HCT116 (cell line): ENCODE measurements at regions not wholly inside any gene's neighbourhood (a gene's known extent, or its start where the extent isn't known, plus 50 kb on each side); places are given as distances from the start of the nearest gene placed in this dataset.

Experiments
- ATAC-seq: fragments of 200-7000 bp; cut with Tn5 transposase; 2 replicates; pipeline ENCODE4 v1.9.1; 2020; ENCODE audit warnings: mild to moderate bottlenecking, moderate library complexity
- BruUV-seq: library from RNA; stranded (reverse); fragments of 400-500 nt; replicated peaks from 2 replicates; lab custom pipeline; 2021; lab: Mats Ljungman, UMichigan
- CTCF ChIA-PET: fragments of 300-600 bp; sonication (Branson Sonifier 250); formaldehyde crosslinking; loops from one replicate; lab custom pipeline; 2021; ENCODE audit warnings: antibody characterized with exemption; lab: Charles Lee
- POLR2A ChIA-PET: fragments of 300-600, 350-600 bp; sonication (Branson Sonifier 250); formaldehyde crosslinking; loops from one replicate; lab custom pipeline; 2021; ENCODE audit warnings: antibody characterized with exemption; lab: Charles Lee
- RAD21 ChIA-PET, 2 experiments: fragments of 300-600 bp; sonication (Branson Sonifier 250); formaldehyde crosslinking; loops; one replicate each; lab custom pipeline; 2023; ENCODE audit warnings: low total read pairs in 2 of 2; ENCODE audit not compliant: uncharacterized antibody in 2 of 2, unreplicated experiment in 2 of 2, low non-redundant PET in 1 of 2; lab: Charles Lee
- DNase-seq: peaks from one replicate; pipeline ENCODE4 v3.0.0-alpha.2; 2010; ENCODE audit warnings: low read depth, low spot score
- H2AFZ ChIP-seq: fragments of 200-600 bp; shearing (Covaris generic), sonication (generic); 2 replicates; pipeline ENCODE4 v1.6.1; 2017; ENCODE audit warnings: low read depth, mixed run types, mixed read lengths, antibody characterized with exemption, low read length; ENCODE audit not compliant: poor library complexity, severe bottlenecking
- H3K27ac ChIP-seq: 2 replicates; pipeline ENCODE4 v1.5.1; 2012; ENCODE audit warnings: low read depth, low read length
- H3K27me3 ChIP-seq: fragments of 200-600 bp; sonication (generic); 2 replicates; pipeline ENCODE4 v1.6.1; 2016; ENCODE audit warnings: mixed run types, low read length, mixed read lengths; ENCODE audit not compliant: insufficient read depth
- H3K36me3 ChIP-seq, 2 experiments: fragments of 200-500 bp in 1 of 2; fragments of 200-600 bp in 1 of 2; sonication (Bioruptor generic) in 1 of 2; sonication (generic) in 1 of 2; 2 replicates each; pipeline versions ENCODE4 v1.5.1 to v1.6.1; 2014 to 2016; ENCODE audit warnings: low read length in 2 of 2, inconsistent platforms in 1 of 2, mixed read lengths in 1 of 2, mixed run types in 1 of 2; ENCODE audit not compliant: insufficient read depth in 2 of 2, control insufficient read depth in 1 of 2
- H3K4me1 ChIP-seq, 2 experiments: fragments of 200-600 bp in 1 of 2; sonication (generic) in 1 of 2; 2 replicates each; pipeline versions ENCODE4 v1.5.1 to v1.6.1; 2012 to 2017; ENCODE audit warnings: low read length in 2 of 2, inconsistent platforms in 1 of 2, mild to moderate bottlenecking in 1 of 2, mixed read lengths in 1 of 2, mixed run types in 1 of 2, moderate library complexity in 1 of 2; ENCODE audit not compliant: insufficient read depth in 2 of 2, control insufficient read depth in 1 of 2
- H3K4me2 ChIP-seq: fragments of 200-600 bp; sonication (generic); 2 replicates; pipeline ENCODE4 v1.6.1; 2017; ENCODE audit warnings: mixed run types, low read length, mixed read lengths
- H3K4me3 ChIP-seq, 2 experiments: fragments of 200-600 bp in 1 of 2; sonication (generic) in 1 of 2; replicated peaks in 1 of 2; 2 replicates each; pipeline ENCODE4 v1.5.1; 2011 to 2016; ENCODE audit warnings: low read length in 2 of 2, control low read depth in 1 of 2, low read depth in 1 of 2, mild to moderate bottlenecking in 1 of 2, mixed read lengths in 1 of 2, mixed run types in 1 of 2
- H3K79me2 ChIP-seq: fragments of 200-600 bp; sonication (generic); 2 replicates; pipeline ENCODE4 v1.6.1; 2017; ENCODE audit warnings: mild to moderate bottlenecking, mixed run types, low read length, moderate library complexity, mixed read lengths; ENCODE audit not compliant: insufficient read depth
- H3K9ac ChIP-seq: fragments of 200-600 bp; sonication (generic); 2 replicates; pipeline ENCODE4 v1.6.1; 2016; ENCODE audit warnings: low read length, mixed read lengths
- H3K9me2 ChIP-seq: fragments of 200-600 bp; sonication (generic), shearing (Covaris generic); 2 replicates; pipeline ENCODE4 v1.6.1; 2017; ENCODE audit warnings: mixed run types, mild to moderate bottlenecking, moderate library complexity; ENCODE audit not compliant: insufficient read depth
- H3K9me3 ChIP-seq, 2 experiments: fragments of 200-500 bp in 1 of 2; fragments of 200-600 bp in 1 of 2; sonication (Bioruptor generic) in 1 of 2; sonication (generic) in 1 of 2; 2 replicates each; pipeline ENCODE4 v1.6.1; 2014 to 2017; ENCODE audit warnings: low read length in 2 of 2, mixed read lengths in 2 of 2, inconsistent platforms in 1 of 2, low read depth in 1 of 2, mild to moderate bottlenecking in 1 of 2, mixed run types in 1 of 2, moderate library complexity in 1 of 2; ENCODE audit not compliant: control insufficient read depth in 1 of 2, insufficient read depth in 1 of 2
- H4K20me1 ChIP-seq: fragments of 200-600 bp; sonication (generic), shearing (Covaris generic); 2 replicates; pipeline ENCODE4 v1.6.1; 2017; ENCODE audit warnings: mixed run types, mild to moderate bottlenecking, moderate library complexity; ENCODE audit not compliant: insufficient read depth
- CBX3 ChIP-seq: IDR thresholded peaks from 2 replicates; pipeline ENCODE4 v1.6.1; 2012; ENCODE audit warnings: low read depth
- CEBPB ChIP-seq: IDR thresholded peaks from 2 replicates; pipeline ENCODE4 v1.6.1; 2012; ENCODE audit warnings: low read depth
- EZH2 ChIP-seq: fragments of 200-600 bp; sonication (generic); IDR thresholded peaks from 2 replicates; pipeline ENCODE4 v1.6.1; 2017; ENCODE audit warnings: antibody characterized with exemption, mixed run types
- EZH2phosphoT487 ChIP-seq: fragments of 200-600 bp; IDR thresholded peaks from 2 replicates; pipeline ENCODE4 v1.6.1; 2018; ENCODE audit warnings: antibody characterized with exemption, borderline replicate concordance
- FOSL1 ChIP-seq: IDR thresholded peaks from 2 replicates; pipeline ENCODE4 v1.6.1; 2012; ENCODE audit warnings: low read depth
- POLR2A ChIP-seq: IDR thresholded peaks from 2 replicates; pipeline ENCODE4 v1.7.0; 2011; ENCODE audit warnings: borderline replicate concordance; ENCODE audit not compliant: insufficient read depth, insufficient read length; ENCODE audit errors: extremely low read depth
- POLR2AphosphoS5 ChIP-seq: IDR thresholded peaks from 2 replicates; pipeline ENCODE4 v1.6.1; 2011; ENCODE audit warnings: mild to moderate bottlenecking, low read depth, low read length, moderate library complexity
- SRF ChIP-seq: IDR thresholded peaks from 2 replicates; pipeline ENCODE4 v1.6.1; 2012; ENCODE audit warnings: low read depth
- TCF7L2 ChIP-seq: IDR thresholded peaks from 2 replicates; pipeline ENCODE4 v1.7.0; 2011; ENCODE audit warnings: borderline replicate concordance, inconsistent platforms; ENCODE audit not compliant: insufficient read depth, insufficient read length; ENCODE audit errors: extremely low read depth
- YY1 ChIP-seq: IDR thresholded peaks from 2 replicates; pipeline ENCODE4 v1.6.1; 2011; ENCODE audit warnings: low read length, low read depth, moderate library complexity, mild to moderate bottlenecking; ENCODE audit not compliant: insufficient replicate concordance; ENCODE audit errors: extremely low read depth
- ZFX ChIP-seq: fragments of 450-650 bp; IDR thresholded peaks from 2 replicates; pipeline ENCODE4 v1.6.1; 2017
- ZNF274 ChIP-seq: fragments of 200-500 bp; sonication (Bioruptor generic); IDR thresholded peaks from 2 replicates; pipeline ENCODE4 v1.6.1; 2014; ENCODE audit warnings: mild to moderate bottlenecking, low read depth, low read length, inconsistent platforms
- intact Hi-C: fragments of 100-400 bp; cut with micrococcal nuclease; formaldehyde crosslinking; loops from 2 replicates; pipeline ENCODE4 v1.10.0; 2022
- TF ChIP-seq, protein P1 (sequence below): IDR thresholded peaks from 2 replicates; pipeline ENCODE4 v1.6.1; 2012; ENCODE audit warnings: low read depth
- TF ChIP-seq, protein P2 (sequence below): IDR thresholded peaks from 2 replicates; pipeline ENCODE4 v1.6.1; 2012
- TF ChIP-seq, protein P3 (sequence below): IDR thresholded peaks from 2 replicates; pipeline ENCODE4 v1.6.1; 2012
- TF ChIP-seq, protein P4 (sequence below): IDR thresholded peaks from 2 replicates; pipeline ENCODE4 v1.6.1; 2011; ENCODE audit warnings: mild to moderate bottlenecking, low read length, moderate library complexity; ENCODE audit not compliant: insufficient replicate concordance; ENCODE audit errors: extremely low read depth
- TF ChIP-seq, protein P5 (sequence below), 3 experiments: fragments of 200-600 bp in 1 of 3; sonication (generic) in 1 of 3; IDR thresholded peaks in 2 of 3; conservative IDR thresholded peaks in 1 of 3; 2 replicates each; pipeline ENCODE4 v1.5.1; 2012 to 2017; ENCODE audit warnings: low read depth in 2 of 3, low read length in 2 of 3, antibody characterized with exemption in 1 of 3, borderline replicate concordance in 1 of 3, control low read depth in 1 of 3, mild to moderate bottlenecking in 1 of 3, mixed read lengths in 1 of 3, mixed run types in 1 of 3, moderate library complexity in 1 of 3; ENCODE audit not compliant: insufficient read depth in 1 of 3

DNA sequence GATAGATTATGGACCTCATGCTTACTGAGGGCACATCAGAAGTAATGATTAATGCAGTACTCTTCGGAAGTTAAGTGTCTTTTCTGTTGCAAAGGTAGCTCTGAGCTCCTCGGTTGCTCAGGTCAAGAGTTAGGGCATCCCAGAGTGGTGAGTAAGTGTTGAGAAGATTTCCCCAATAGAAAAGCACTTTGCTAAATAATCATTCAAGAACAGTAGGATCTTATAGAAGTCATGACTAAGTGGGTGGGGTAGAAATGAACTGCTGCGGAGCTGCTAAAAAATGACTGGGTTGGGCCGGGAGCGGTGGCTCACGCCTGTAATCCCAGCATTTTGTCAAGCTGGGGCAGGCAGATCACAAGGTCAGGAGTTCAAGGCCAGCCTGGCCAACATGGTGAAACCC is 648.6 kb upstream of the CAMK1G start:
- POLR2A ChIA-PET, result no interaction called here
- no peaks in the 10 kb centered on the region for H3K36me3 ChIP-seq
- no peaks in the 10 kb centered on the region for H4K20me1 ChIP-seq
- no peaks in the 10 kb centered on the region for H3K27me3 ChIP-seq
- intact Hi-C loops, result no loop called here
- H3K4me3 ChIP-seq, result no peak overlapping the region
- no peak overlapping the region for H3K9ac ChIP-seq
- ATAC-seq, result no peak
- CTCF ChIA-PET, result no interaction called here
- TF ChIP-seq EZH2phosphoT487 (no peak), SRF (no peak), POLR2AphosphoS5 (no peak), CBX3 (no peak), CEBPB (no peak), YY1 (no peak), TCF7L2 (no peak), ZNF274 (no peak), ZFX (no peak), POLR2A (no peak), FOSL1 (no peak), EZH2 (no peak)
- TF ChIP-seq, protein P1, sequence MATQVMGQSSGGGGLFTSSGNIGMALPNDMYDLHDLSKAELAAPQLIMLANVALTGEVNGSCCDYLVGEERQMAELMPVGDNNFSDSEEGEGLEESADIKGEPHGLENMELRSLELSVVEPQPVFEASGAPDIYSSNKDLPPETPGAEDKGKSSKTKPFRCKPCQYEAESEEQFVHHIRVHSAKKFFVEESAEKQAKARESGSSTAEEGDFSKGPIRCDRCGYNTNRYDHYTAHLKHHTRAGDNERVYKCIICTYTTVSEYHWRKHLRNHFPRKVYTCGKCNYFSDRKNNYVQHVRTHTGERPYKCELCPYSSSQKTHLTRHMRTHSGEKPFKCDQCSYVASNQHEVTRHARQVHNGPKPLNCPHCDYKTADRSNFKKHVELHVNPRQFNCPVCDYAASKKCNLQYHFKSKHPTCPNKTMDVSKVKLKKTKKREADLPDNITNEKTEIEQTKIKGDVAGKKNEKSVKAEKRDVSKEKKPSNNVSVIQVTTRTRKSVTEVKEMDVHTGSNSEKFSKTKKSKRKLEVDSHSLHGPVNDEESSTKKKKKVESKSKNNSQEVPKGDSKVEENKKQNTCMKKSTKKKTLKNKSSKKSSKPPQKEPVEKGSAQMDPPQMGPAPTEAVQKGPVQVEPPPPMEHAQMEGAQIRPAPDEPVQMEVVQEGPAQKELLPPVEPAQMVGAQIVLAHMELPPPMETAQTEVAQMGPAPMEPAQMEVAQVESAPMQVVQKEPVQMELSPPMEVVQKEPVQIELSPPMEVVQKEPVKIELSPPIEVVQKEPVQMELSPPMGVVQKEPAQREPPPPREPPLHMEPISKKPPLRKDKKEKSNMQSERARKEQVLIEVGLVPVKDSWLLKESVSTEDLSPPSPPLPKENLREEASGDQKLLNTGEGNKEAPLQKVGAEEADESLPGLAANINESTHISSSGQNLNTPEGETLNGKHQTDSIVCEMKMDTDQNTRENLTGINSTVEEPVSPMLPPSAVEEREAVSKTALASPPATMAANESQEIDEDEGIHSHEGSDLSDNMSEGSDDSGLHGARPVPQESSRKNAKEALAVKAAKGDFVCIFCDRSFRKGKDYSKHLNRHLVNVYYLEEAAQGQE, result no peak
- TF ChIP-seq, protein P2, sequence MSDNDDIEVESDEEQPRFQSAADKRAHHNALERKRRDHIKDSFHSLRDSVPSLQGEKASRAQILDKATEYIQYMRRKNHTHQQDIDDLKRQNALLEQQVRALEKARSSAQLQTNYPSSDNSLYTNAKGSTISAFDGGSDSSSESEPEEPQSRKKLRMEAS, result no peak
- TF ChIP-seq, protein P3, sequence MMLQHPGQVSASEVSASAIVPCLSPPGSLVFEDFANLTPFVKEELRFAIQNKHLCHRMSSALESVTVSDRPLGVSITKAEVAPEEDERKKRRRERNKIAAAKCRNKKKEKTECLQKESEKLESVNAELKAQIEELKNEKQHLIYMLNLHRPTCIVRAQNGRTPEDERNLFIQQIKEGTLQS, result no peak
- TF ChIP-seq, protein P4, sequence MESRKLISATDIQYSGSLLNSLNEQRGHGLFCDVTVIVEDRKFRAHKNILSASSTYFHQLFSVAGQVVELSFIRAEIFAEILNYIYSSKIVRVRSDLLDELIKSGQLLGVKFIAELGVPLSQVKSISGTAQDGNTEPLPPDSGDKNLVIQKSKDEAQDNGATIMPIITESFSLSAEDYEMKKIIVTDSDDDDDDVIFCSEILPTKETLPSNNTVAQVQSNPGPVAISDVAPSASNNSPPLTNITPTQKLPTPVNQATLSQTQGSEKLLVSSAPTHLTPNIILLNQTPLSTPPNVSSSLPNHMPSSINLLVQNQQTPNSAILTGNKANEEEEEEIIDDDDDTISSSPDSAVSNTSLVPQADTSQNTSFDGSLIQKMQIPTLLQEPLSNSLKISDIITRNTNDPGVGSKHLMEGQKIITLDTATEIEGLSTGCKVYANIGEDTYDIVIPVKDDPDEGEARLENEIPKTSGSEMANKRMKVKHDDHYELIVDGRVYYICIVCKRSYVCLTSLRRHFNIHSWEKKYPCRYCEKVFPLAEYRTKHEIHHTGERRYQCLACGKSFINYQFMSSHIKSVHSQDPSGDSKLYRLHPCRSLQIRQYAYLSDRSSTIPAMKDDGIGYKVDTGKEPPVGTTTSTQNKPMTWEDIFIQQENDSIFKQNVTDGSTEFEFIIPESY, result no peak
- TF ChIP-seq, protein P5, sequence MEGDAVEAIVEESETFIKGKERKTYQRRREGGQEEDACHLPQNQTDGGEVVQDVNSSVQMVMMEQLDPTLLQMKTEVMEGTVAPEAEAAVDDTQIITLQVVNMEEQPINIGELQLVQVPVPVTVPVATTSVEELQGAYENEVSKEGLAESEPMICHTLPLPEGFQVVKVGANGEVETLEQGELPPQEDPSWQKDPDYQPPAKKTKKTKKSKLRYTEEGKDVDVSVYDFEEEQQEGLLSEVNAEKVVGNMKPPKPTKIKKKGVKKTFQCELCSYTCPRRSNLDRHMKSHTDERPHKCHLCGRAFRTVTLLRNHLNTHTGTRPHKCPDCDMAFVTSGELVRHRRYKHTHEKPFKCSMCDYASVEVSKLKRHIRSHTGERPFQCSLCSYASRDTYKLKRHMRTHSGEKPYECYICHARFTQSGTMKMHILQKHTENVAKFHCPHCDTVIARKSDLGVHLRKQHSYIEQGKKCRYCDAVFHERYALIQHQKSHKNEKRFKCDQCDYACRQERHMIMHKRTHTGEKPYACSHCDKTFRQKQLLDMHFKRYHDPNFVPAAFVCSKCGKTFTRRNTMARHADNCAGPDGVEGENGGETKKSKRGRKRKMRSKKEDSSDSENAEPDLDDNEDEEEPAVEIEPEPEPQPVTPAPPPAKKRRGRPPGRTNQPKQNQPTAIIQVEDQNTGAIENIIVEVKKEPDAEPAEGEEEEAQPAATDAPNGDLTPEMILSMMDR (IDR thresholded peaks at IDR 0.05 in 2 of 3, conservative IDR thresholded peaks at IDR 0.05 in 1 of 3; ENCODE audit: borderline replicate concordance in 1 of 3, insufficient read depth in 1 of 3, low read depth in 2 of 3, low read length in 2 of 3), result no peak
- H3K9me3 ChIP-seq, result no peaks in the 10 kb centered on the region; a peak in 1 of 4 replicates
- no peak for DNase-seq
- no peaks in the 10 kb centered on the region for H3K4me1 ChIP-seq
- H3K4me2 ChIP-seq, result no peak overlapping the region
- no peaks in the 10 kb centered on the region for H3K9me2 ChIP-seq
- BruUV-seq, result no TSS peak
- RAD21 ChIA-PET, result no interaction called here
- H3K27ac ChIP-seq, result no peak overlapping the region
- no peaks in the 10 kb centered on the region for H3K79me2 ChIP-seq
- H2AFZ ChIP-seq, result no peak overlapping the region
